ENCODE measurements at regions not wholly inside any gene's neighbourhood (a gene's known extent, or its start where the extent isn't known, plus 50 kb on each side); places are given as distances from the start of the nearest gene placed in this dataset.

DNA sequence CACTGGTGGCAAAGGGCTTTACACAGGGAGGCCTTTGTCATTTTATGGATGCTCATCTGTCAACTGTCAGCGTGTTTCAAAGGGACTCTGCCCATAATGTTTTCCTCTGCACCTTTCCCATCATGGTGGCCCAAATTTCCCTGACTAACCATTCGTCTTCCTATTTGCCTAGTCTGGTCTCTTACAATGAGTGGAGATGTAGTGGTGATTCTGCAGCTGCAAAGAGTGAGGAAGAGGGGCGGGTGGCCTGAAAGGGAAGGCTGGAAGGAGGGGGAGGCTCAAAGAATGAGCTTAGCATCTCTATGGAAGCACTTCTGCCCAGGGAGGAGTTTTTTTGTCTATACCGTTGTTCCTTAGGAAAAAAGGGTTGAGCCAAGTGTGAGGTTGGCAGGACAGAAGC lies 447.5 kb downstream of the NKX6-1 start:
- no peaks in the 10 kb centered on the region for H3K4me1 ChIP-seq (ENCODE audit: control insufficient read depth in 4 of 4, insufficient read depth in 4 of 4, low read length in 3 of 4)
- no peak overlapping the region for H3K9ac ChIP-seq (ENCODE audit: low read depth in 1 of 2, low read length in 2 of 2)
- TF ChIP-seq TAF1 (conservative IDR thresholded peaks at IDR 0.05), result no peak
- no peak for TF ChIP-seq FOXA1 (IDR thresholded peaks at IDR 0.05)
- no peak for TF ChIP-seq HNF4G (IDR thresholded peaks at IDR 0.05)
- TF ChIP-seq, protein P1, sequence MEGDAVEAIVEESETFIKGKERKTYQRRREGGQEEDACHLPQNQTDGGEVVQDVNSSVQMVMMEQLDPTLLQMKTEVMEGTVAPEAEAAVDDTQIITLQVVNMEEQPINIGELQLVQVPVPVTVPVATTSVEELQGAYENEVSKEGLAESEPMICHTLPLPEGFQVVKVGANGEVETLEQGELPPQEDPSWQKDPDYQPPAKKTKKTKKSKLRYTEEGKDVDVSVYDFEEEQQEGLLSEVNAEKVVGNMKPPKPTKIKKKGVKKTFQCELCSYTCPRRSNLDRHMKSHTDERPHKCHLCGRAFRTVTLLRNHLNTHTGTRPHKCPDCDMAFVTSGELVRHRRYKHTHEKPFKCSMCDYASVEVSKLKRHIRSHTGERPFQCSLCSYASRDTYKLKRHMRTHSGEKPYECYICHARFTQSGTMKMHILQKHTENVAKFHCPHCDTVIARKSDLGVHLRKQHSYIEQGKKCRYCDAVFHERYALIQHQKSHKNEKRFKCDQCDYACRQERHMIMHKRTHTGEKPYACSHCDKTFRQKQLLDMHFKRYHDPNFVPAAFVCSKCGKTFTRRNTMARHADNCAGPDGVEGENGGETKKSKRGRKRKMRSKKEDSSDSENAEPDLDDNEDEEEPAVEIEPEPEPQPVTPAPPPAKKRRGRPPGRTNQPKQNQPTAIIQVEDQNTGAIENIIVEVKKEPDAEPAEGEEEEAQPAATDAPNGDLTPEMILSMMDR (IDR thresholded peaks at IDR 0.05; ENCODE audit: low read depth, low read length, missing input control), result no peak
- no peak for TF ChIP-seq RXRA (IDR thresholded peaks at IDR 0.05)
- no peaks in the 10 kb centered on the region for H3K36me3 ChIP-seq (ENCODE audit: control insufficient read depth in 4 of 4, insufficient read depth in 3 of 4, low read depth in 1 of 4, low read length in 3 of 4)
- WGBS, result 66% methylated on average over 4 of the region's 4 CpGs
- DNase-seq (ENCODE audit: low spot score), result no peak
- no peak overlapping the region for H3K4me3 ChIP-seq (ENCODE audit: low read depth in 1 of 3, low read length in 3 of 3)
- no peaks in the 10 kb centered on the region for H3K9me3 ChIP-seq (ENCODE audit: control insufficient read depth in 4 of 4, low read length in 3 of 4)
- H3K27ac ChIP-seq (ENCODE audit: low read depth in 1 of 2, low read length in 2 of 2), result no peak overlapping the region
- no peaks in the 10 kb centered on the region for H3K27me3 ChIP-seq (ENCODE audit: control insufficient read depth in 4 of 4, insufficient read depth in 4 of 4, low read length in 3 of 4)

DNA sequence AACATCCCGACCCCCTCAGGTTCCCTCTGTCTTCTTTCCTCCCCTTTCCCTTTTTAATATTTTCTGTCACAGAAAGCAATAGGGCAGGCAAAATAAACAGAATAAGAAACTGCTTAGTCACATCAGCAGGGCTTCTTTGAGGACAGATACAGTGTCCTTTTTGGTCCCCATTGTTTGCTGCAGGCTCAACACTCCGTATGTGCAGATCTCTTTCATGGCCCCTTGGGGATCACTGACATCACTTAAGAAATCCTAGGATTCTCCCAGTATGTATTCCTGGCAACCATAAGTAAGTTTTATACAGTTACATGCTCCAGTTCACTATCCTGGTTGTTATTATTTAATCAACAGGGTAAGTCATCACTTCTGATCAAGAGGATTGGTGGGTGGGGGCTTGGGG lies 448.0 kb downstream of the NKX6-1 start:
- WGBS, result 49% methylated on average over 2 of the region's 2 CpGs
- Histone ChIP-seq H3K9me3 (ENCODE audit: control insufficient read depth in 4 of 4, low read length in 3 of 4) (no peaks in the 10 kb centered on the region), H3K36me3 (ENCODE audit: control insufficient read depth in 4 of 4, insufficient read depth in 3 of 4, low read depth in 1 of 4, low read length in 3 of 4) (no peaks in the 10 kb centered on the region)

GRCh38 chr4:84050015-84050414 lies 449.1 kb downstream of the NKX6-1 start:
- H3K27me3 ChIP-seq (ENCODE audit: control insufficient read depth in 4 of 4, insufficient read depth in 4 of 4, low read length in 3 of 4), result no peaks in the 10 kb centered on the region
- DNase-seq (ENCODE audit: low spot score), result no peak
- no peak overlapping the region for H3K9ac ChIP-seq (ENCODE audit: low read depth in 1 of 2, low read length in 2 of 2)
- H3K4me1 ChIP-seq (ENCODE audit: control insufficient read depth in 4 of 4, insufficient read depth in 4 of 4, low read length in 3 of 4), result no peaks in the 10 kb centered on the region
- no peak overlapping the region for H3K27ac ChIP-seq (ENCODE audit: low read depth in 1 of 2, low read length in 2 of 2)
- TF ChIP-seq JUND (IDR thresholded peaks at IDR 0.05) (no peak), YY1 (IDR thresholded peaks at IDR 0.05) (no peak), RXRA (IDR thresholded peaks at IDR 0.05) (no peak), EGR1 (IDR thresholded peaks at IDR 0.05; ENCODE audit: low read depth in 2 of 2) (no peak), RAD21 (IDR thresholded peaks at IDR 0.05) (no peak), GABPA (IDR thresholded peaks at IDR 0.05 in 1 of 2, conservative IDR thresholded peaks at IDR 0.05 in 1 of 2) (no peak), HNF4A (conservative IDR thresholded peaks at IDR 0.05) (no peak), FOXA1 (IDR thresholded peaks at IDR 0.05) (no peak)
- TF ChIP-seq, protein P2, sequence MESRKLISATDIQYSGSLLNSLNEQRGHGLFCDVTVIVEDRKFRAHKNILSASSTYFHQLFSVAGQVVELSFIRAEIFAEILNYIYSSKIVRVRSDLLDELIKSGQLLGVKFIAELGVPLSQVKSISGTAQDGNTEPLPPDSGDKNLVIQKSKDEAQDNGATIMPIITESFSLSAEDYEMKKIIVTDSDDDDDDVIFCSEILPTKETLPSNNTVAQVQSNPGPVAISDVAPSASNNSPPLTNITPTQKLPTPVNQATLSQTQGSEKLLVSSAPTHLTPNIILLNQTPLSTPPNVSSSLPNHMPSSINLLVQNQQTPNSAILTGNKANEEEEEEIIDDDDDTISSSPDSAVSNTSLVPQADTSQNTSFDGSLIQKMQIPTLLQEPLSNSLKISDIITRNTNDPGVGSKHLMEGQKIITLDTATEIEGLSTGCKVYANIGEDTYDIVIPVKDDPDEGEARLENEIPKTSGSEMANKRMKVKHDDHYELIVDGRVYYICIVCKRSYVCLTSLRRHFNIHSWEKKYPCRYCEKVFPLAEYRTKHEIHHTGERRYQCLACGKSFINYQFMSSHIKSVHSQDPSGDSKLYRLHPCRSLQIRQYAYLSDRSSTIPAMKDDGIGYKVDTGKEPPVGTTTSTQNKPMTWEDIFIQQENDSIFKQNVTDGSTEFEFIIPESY (IDR thresholded peaks at IDR 0.05), result no peak
- TF ChIP-seq, protein P3, sequence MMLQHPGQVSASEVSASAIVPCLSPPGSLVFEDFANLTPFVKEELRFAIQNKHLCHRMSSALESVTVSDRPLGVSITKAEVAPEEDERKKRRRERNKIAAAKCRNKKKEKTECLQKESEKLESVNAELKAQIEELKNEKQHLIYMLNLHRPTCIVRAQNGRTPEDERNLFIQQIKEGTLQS (IDR thresholded peaks at IDR 0.05), result no peak
- TF ChIP-seq, protein P4, sequence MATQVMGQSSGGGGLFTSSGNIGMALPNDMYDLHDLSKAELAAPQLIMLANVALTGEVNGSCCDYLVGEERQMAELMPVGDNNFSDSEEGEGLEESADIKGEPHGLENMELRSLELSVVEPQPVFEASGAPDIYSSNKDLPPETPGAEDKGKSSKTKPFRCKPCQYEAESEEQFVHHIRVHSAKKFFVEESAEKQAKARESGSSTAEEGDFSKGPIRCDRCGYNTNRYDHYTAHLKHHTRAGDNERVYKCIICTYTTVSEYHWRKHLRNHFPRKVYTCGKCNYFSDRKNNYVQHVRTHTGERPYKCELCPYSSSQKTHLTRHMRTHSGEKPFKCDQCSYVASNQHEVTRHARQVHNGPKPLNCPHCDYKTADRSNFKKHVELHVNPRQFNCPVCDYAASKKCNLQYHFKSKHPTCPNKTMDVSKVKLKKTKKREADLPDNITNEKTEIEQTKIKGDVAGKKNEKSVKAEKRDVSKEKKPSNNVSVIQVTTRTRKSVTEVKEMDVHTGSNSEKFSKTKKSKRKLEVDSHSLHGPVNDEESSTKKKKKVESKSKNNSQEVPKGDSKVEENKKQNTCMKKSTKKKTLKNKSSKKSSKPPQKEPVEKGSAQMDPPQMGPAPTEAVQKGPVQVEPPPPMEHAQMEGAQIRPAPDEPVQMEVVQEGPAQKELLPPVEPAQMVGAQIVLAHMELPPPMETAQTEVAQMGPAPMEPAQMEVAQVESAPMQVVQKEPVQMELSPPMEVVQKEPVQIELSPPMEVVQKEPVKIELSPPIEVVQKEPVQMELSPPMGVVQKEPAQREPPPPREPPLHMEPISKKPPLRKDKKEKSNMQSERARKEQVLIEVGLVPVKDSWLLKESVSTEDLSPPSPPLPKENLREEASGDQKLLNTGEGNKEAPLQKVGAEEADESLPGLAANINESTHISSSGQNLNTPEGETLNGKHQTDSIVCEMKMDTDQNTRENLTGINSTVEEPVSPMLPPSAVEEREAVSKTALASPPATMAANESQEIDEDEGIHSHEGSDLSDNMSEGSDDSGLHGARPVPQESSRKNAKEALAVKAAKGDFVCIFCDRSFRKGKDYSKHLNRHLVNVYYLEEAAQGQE (IDR thresholded peaks at IDR 0.05), result no peak
- WGBS, result 27% methylated on average over 1 of the region's 1 CpG
- H3K4me3 ChIP-seq (ENCODE audit: low read depth in 1 of 3, low read length in 3 of 3), result no peak overlapping the region
- no peaks in the 10 kb centered on the region for H3K9me3 ChIP-seq (ENCODE audit: control insufficient read depth in 4 of 4, low read length in 3 of 4)
- no peaks in the 10 kb centered on the region for H3K36me3 ChIP-seq (ENCODE audit: control insufficient read depth in 4 of 4, insufficient read depth in 3 of 4, low read depth in 1 of 4, low read length in 3 of 4)

More for the DNA sequence above, 448.0 kb downstream of the NKX6-1 start:
- Histone ChIP-seq H3K27me3 (ENCODE audit: control insufficient read depth in 4 of 4, insufficient read depth in 4 of 4, low read length in 3 of 4) (no peaks in the 10 kb centered on the region), H3K27ac (ENCODE audit: low read depth in 1 of 2, low read length in 2 of 2) (no peak overlapping the region), H3K4me1 (ENCODE audit: control insufficient read depth in 4 of 4, insufficient read depth in 4 of 4, low read length in 3 of 4) (no peaks in the 10 kb centered on the region), H3K9ac (ENCODE audit: low read depth in 1 of 2, low read length in 2 of 2) (no peak overlapping the region), H3K4me3 (ENCODE audit: low read depth in 1 of 3, low read length in 3 of 3) (no peak overlapping the region)
- DNase-seq (ENCODE audit: low spot score), result no peak
- no peak for TF ChIP-seq SP1 (IDR thresholded peaks at IDR 0.05)
